ENCODE measurements at regions not wholly inside any gene's neighbourhood (a gene's known extent, or its start where the extent isn't known, plus 50 kb on each side); places are given as distances from the start of the nearest gene placed in this dataset.

GRCh38 chr6:21420146-21420878 is 173.2 kb upstream of the SOX4 start:
- no peak for DNase-seq
- no peak for ATAC-seq

GRCh38 chr6:21420926-21421325 is 172.6 kb upstream of the SOX4 start:
- intact Hi-C loops (cut with micrococcal nuclease): no loop called here
- no peak overlapping the region for H2AFZ ChIP-seq (ENCODE audit: low read length)
- H3K27ac ChIP-seq (ENCODE audit: low read length): no peak overlapping the region
- H3F3A ChIP-seq (ENCODE audit: low read length, unreplicated experiment): no peaks in the 10 kb centered on the region
- DNase-seq (no peak), ATAC-seq (no peak)
- H3K36me3 ChIP-seq (ENCODE audit: low read depth, low read length): no peaks in the 10 kb centered on the region
- H4K20me1 ChIP-seq (ENCODE audit: low read length): no peaks in the 10 kb centered on the region
- no peak overlapping the region for H3K4me2 ChIP-seq (ENCODE audit: low read length)
- H3K79me2 ChIP-seq (ENCODE audit: low read length): no peaks in the 10 kb centered on the region
- no peak overlapping the region for H3K4me3 ChIP-seq (ENCODE audit: low read length)
- no peak overlapping the region for H3K9ac ChIP-seq (ENCODE audit: low read length)
- H3K27me3 ChIP-seq (ENCODE audit: low read length): no peaks in the 10 kb centered on the region
- TF ChIP-seq EZH2 (IDR thresholded peaks at IDR 0.05; ENCODE audit: low read length, unreplicated experiment): no peak
- TF ChIP-seq, protein P1, sequence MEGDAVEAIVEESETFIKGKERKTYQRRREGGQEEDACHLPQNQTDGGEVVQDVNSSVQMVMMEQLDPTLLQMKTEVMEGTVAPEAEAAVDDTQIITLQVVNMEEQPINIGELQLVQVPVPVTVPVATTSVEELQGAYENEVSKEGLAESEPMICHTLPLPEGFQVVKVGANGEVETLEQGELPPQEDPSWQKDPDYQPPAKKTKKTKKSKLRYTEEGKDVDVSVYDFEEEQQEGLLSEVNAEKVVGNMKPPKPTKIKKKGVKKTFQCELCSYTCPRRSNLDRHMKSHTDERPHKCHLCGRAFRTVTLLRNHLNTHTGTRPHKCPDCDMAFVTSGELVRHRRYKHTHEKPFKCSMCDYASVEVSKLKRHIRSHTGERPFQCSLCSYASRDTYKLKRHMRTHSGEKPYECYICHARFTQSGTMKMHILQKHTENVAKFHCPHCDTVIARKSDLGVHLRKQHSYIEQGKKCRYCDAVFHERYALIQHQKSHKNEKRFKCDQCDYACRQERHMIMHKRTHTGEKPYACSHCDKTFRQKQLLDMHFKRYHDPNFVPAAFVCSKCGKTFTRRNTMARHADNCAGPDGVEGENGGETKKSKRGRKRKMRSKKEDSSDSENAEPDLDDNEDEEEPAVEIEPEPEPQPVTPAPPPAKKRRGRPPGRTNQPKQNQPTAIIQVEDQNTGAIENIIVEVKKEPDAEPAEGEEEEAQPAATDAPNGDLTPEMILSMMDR (conservative IDR thresholded peaks at IDR 0.05; ENCODE audit: low read depth, low read length): no peak
- no peak for TF ChIP-seq EZH2phosphoT487 (IDR thresholded peaks at IDR 0.05; ENCODE audit: borderline replicate concordance, low read length)
- BruUV-seq (replicated peaks): no TSS peak
- no peaks in the 10 kb centered on the region for H3K9me2 ChIP-seq (replicated peaks; ENCODE audit: low read length)
- POLR2A ChIA-PET (ENCODE audit: unreplicated experiment): no interaction called here
- no peaks in the 10 kb centered on the region for H3K4me1 ChIP-seq (ENCODE audit: insufficient read depth, low read length)
- CTCF ChIA-PET: no interaction called here
- H3K9me3 ChIP-seq (ENCODE audit: low read length): no peaks in the 10 kb centered on the region

More at GRCh38 chr6:21420146-21420878, 173.2 kb upstream of the SOX4 start:
- BruUV-seq (replicated peaks): no TSS peak
- H3K79me2 ChIP-seq (ENCODE audit: low read length): no peaks in the 10 kb centered on the region
- no peaks in the 10 kb centered on the region for H3K9me2 ChIP-seq (replicated peaks; ENCODE audit: low read length)
- no peaks in the 10 kb centered on the region for H3K9me3 ChIP-seq (ENCODE audit: low read length)
- H3K27me3 ChIP-seq (ENCODE audit: low read length): no peaks in the 10 kb centered on the region
- ChIA-PET CTCF (no interaction called here), POLR2A (ENCODE audit: unreplicated experiment) (no interaction called here)
- H2AFZ ChIP-seq (ENCODE audit: low read length): no peak overlapping the region
- no peak overlapping the region for H3K9ac ChIP-seq (ENCODE audit: low read length)
- intact Hi-C loops (cut with micrococcal nuclease): no loop called here
- no peak overlapping the region for H3K4me3 ChIP-seq (ENCODE audit: low read length)
- H3K4me2 ChIP-seq (ENCODE audit: low read length): no peak overlapping the region
- no peaks in the 10 kb centered on the region for H3K36me3 ChIP-seq (ENCODE audit: low read depth, low read length)
- no peaks in the 10 kb centered on the region for H4K20me1 ChIP-seq (ENCODE audit: low read length)
- TF ChIP-seq EZH2 (IDR thresholded peaks at IDR 0.05; ENCODE audit: low read length, unreplicated experiment) (no peak), EZH2phosphoT487 (IDR thresholded peaks at IDR 0.05; ENCODE audit: borderline replicate concordance, low read length) (no peak)
- TF ChIP-seq, protein P1 (conservative IDR thresholded peaks at IDR 0.05; ENCODE audit: low read depth, low read length): no peak
- H3F3A ChIP-seq (ENCODE audit: low read length, unreplicated experiment): no peaks in the 10 kb centered on the region
- H3K4me1 ChIP-seq (ENCODE audit: insufficient read depth, low read length): no peaks in the 10 kb centered on the region
- no peak overlapping the region for H3K27ac ChIP-seq (ENCODE audit: low read length)

- ATAC-seq (no peak), DNase-seq (no peak)
- H3K9me3 ChIP-seq (ENCODE audit: low read length): no peaks in the 10 kb centered on the region
- H4K20me1 ChIP-seq (ENCODE audit: low read length): no peaks in the 10 kb centered on the region
- BruUV-seq (replicated peaks): no TSS peak
- no peak overlapping the region for H3K4me2 ChIP-seq (ENCODE audit: low read length)
- no peak for TF ChIP-seq EZH2phosphoT487 (IDR thresholded peaks at IDR 0.05; ENCODE audit: borderline replicate concordance, low read length)
- H3K9ac ChIP-seq (ENCODE audit: low read length): no peak overlapping the region
- H3K36me3 ChIP-seq (ENCODE audit: low read depth, low read length): no peaks in the 10 kb centered on the region
- ChIA-PET CTCF (no interaction called here), POLR2A (ENCODE audit: unreplicated experiment) (no interaction called here)
- no peaks in the 10 kb centered on the region for H3K4me1 ChIP-seq (ENCODE audit: insufficient read depth, low read length)
- intact Hi-C loops (cut with micrococcal nuclease): no loop called here
- no peaks in the 10 kb centered on the region for H3K79me2 ChIP-seq (ENCODE audit: low read length)
- H3K9me2 ChIP-seq (replicated peaks; ENCODE audit: low read length): no peaks in the 10 kb centered on the region
- H2AFZ ChIP-seq (ENCODE audit: low read length): no peak overlapping the region
- no peak overlapping the region for H3K27ac ChIP-seq (ENCODE audit: low read length)
- H3F3A ChIP-seq (ENCODE audit: low read length, unreplicated experiment): no peaks in the 10 kb centered on the region
- H3K27me3 ChIP-seq (ENCODE audit: low read length): no peaks in the 10 kb centered on the region
- no peak overlapping the region for H3K4me3 ChIP-seq (ENCODE audit: low read length)
Observed at GRCh38 chr6:21423106-21423854, 170.3 kb upstream of the SOX4 start.
